Endodermal cell (in vitro differentiated cells): ENCODE measurements at regions not wholly inside any gene's neighbourhood (a gene's known extent, or its start where the extent isn't known, plus 50 kb on each side); places are given as distances from the start of the nearest gene placed in this dataset.

Source experiments
- DNase-seq: peaks from one replicate; pipeline ENCODE4 v3.0.0-alpha.2; 2017
- H3K27ac ChIP-seq: 2 replicates; pipeline ENCODE4 v1.5.1; 2013; ENCODE audit warnings: mild to moderate bottlenecking, low read depth, low read length, moderate library complexity
- H3K27me3 ChIP-seq: 2 replicates; pipeline ENCODE4 v1.6.1; 2013; ENCODE audit warnings: mild to moderate bottlenecking, low read length, moderate library complexity; ENCODE audit not compliant: insufficient read depth, control insufficient read depth, poor library complexity, severe bottlenecking
- H3K36me3 ChIP-seq: 2 replicates; pipeline ENCODE4 v1.7.0; 2013; ENCODE audit warnings: mild to moderate bottlenecking, low read length, moderate library complexity; ENCODE audit not compliant: control insufficient read depth, insufficient read depth
- H3K4me1 ChIP-seq: one replicate; pipeline ENCODE4 v1.7.0; 2013; ENCODE audit warnings: low read length; ENCODE audit not compliant: control insufficient read depth, insufficient read depth
- H3K4me3 ChIP-seq: 2 replicates; pipeline ENCODE4 v1.5.1; 2013; ENCODE audit warnings: mild to moderate bottlenecking, low read length, moderate library complexity
- H3K9ac ChIP-seq: 2 replicates; pipeline ENCODE4 v1.6.1; 2013; ENCODE audit warnings: mild to moderate bottlenecking, low read length, moderate library complexity; ENCODE audit not compliant: poor library complexity, severe bottlenecking; ENCODE audit errors: extremely low read depth
- H3K9me3 ChIP-seq: 2 replicates; pipeline ENCODE4 v1.6.1; 2013; ENCODE audit warnings: mild to moderate bottlenecking, low read length, moderate library complexity; ENCODE audit not compliant: control insufficient read depth
- H3K27ac Mint-ChIP-seq: 2 replicates; pipeline ENCODE4 v1.8.0; 2020; ENCODE audit warnings: mixed read lengths
- H3K27me3 Mint-ChIP-seq: 2 replicates; pipeline ENCODE4 v1.8.0; 2021; ENCODE audit warnings: mild to moderate bottlenecking, mixed read lengths; ENCODE audit not compliant: insufficient read depth
- H3K36me3 Mint-ChIP-seq: 2 replicates; pipeline ENCODE4 v1.8.0; 2020; ENCODE audit warnings: low read depth, mixed read lengths
- H3K4me1 Mint-ChIP-seq: 2 replicates; pipeline ENCODE4 v1.8.0; 2020; ENCODE audit warnings: mixed read lengths
- H3K4me3 Mint-ChIP-seq: 2 replicates; pipeline ENCODE4 v1.8.0; 2020; ENCODE audit warnings: mild to moderate bottlenecking, moderate library complexity, mixed read lengths
- H3K9me3 Mint-ChIP-seq: 2 replicates; pipeline ENCODE4 v1.8.0; 2020; ENCODE audit warnings: mild to moderate bottlenecking, mixed read lengths
- CTCF ChIP-seq: fragments of 200-600 bp; sonication (generic); conservative IDR thresholded peaks from 2 replicates; pipeline ENCODE4 v1.5.0; 2021; ENCODE audit warnings: antibody characterized with exemption, mild to moderate bottlenecking
- WGBS, 2 experiments: methylation state at CpG; one replicate each; pipeline versions ENCODE4 v1.1.5 to v1.1.7; 2013; ENCODE audit warnings: missing lambda C conversion rate in 2 of 2, mixed read lengths in 1 of 2; ENCODE audit not compliant: insufficient coverage in 1 of 2, insufficient read length in 1 of 2; 5-methylcytosine and 5-hydroxymethylcytosine counted together

- no peaks in the 10 kb centered on the region for H3K9me3 ChIP-seq
- H3K36me3 ChIP-seq = no peaks in the 10 kb centered on the region
- no peaks in the 10 kb centered on the region for H3K27me3 Mint-ChIP-seq
- H3K27ac ChIP-seq = no peak overlapping the region
- H3K27ac Mint-ChIP-seq = no peak overlapping the region
- TF ChIP-seq CTCF = no peak
- H3K4me3 ChIP-seq = no peak overlapping the region
- no peak for DNase-seq
- H3K9ac ChIP-seq = no peak overlapping the region
- no peaks in the 10 kb centered on the region for H3K36me3 Mint-ChIP-seq
- H3K9me3 Mint-ChIP-seq = no peaks in the 10 kb centered on the region
- no peaks in the 10 kb centered on the region for H3K4me1 ChIP-seq
- H3K4me3 Mint-ChIP-seq = no peak overlapping the region
- WGBS, 2 experiments = 100% methylated on average over 2 of the region's 3 CpGs; no CpG with 5 or more reads in 1 of the 2 experiments
- no peaks in the 10 kb centered on the region for H3K27me3 ChIP-seq
- H3K4me1 Mint-ChIP-seq = peaks cover 1% of the 10 kb centered on the region
These were observed 86.9 kb downstream of the ADAMTS1 start for GRCh38 chr21:26758083-26758880.

- H3K36me3 ChIP-seq = no peaks in the 10 kb centered on the region
- no peak for DNase-seq
- TF ChIP-seq CTCF = no peak
- Mint-ChIP-seq H3K9me3 (no peaks in the 10 kb centered on the region), H3K4me1 (peaks cover 1% of the 10 kb centered on the region), H3K27me3 (no peaks in the 10 kb centered on the region), H3K27ac (no peak overlapping the region), H3K4me3 (no peak overlapping the region), H3K36me3 (no peaks in the 10 kb centered on the region)
- H3K27me3 ChIP-seq = no peaks in the 10 kb centered on the region
- H3K9ac ChIP-seq = no peak overlapping the region
- H3K4me3 ChIP-seq = no peak overlapping the region
- WGBS, 2 experiments = 98 to 100% methylated on average over 3 of the region's 3 CpGs
- no peaks in the 10 kb centered on the region for H3K4me1 ChIP-seq
- H3K27ac ChIP-seq = no peak overlapping the region
- no peaks in the 10 kb centered on the region for H3K9me3 ChIP-seq
These were observed 88.6 kb downstream of the ADAMTS1 start for GRCh38 chr21:26756491-26757159.

GRCh38 chr21:26754853-26755252 lies 90.4 kb downstream of the ADAMTS1 start:
- Histone ChIP-seq H3K9ac (no peak overlapping the region), H3K4me3 (no peak overlapping the region), H3K27me3 (no peaks in the 10 kb centered on the region), H3K36me3 (no peaks in the 10 kb centered on the region), H3K9me3 (no peaks in the 10 kb centered on the region), H3K4me1 (no peaks in the 10 kb centered on the region), H3K27ac (no peak overlapping the region)
- WGBS, 2 experiments = 88 to 92% methylated on average over 2 of the region's 2 CpGs
- no peak overlapping the region for H3K4me3 Mint-ChIP-seq
- no peak overlapping the region for H3K27ac Mint-ChIP-seq
- H3K9me3 Mint-ChIP-seq = no peaks in the 10 kb centered on the region
- no peak for TF ChIP-seq CTCF
- peaks cover 1% of the 10 kb centered on the region for H3K4me1 Mint-ChIP-seq
- H3K36me3 Mint-ChIP-seq = no peaks in the 10 kb centered on the region
- H3K27me3 Mint-ChIP-seq = no peaks in the 10 kb centered on the region
- DNase-seq = no peak
